NAMALWA (cell line): ENCODE measurements at regions not wholly inside any gene's neighbourhood (a gene's known extent, or its start where the extent isn't known, plus 50 kb on each side); places are given as distances from the start of the nearest gene placed in this dataset.
"Not testable (repeated sequence)": the region's sequence is repeated elsewhere in the genome, so short reads cannot be mapped to it uniquely, and the experiment has no call there.

Experiments
- DNase-seq: peaks from one replicate; pipeline ENCODE4 v3.0.0-alpha.2; 2015; ENCODE audit warnings: low spot score

- DNase-seq, result not testable (repeated sequence)
These were observed 380.0 kb downstream of the ANAPC1 start for GRCh38 chr2:111503844-111504570.

GRCh38 chr2:111504571-111504942 is 379.4 kb downstream of the ANAPC1 start:
- DNase-seq, result not testable (repeated sequence)

DNA sequence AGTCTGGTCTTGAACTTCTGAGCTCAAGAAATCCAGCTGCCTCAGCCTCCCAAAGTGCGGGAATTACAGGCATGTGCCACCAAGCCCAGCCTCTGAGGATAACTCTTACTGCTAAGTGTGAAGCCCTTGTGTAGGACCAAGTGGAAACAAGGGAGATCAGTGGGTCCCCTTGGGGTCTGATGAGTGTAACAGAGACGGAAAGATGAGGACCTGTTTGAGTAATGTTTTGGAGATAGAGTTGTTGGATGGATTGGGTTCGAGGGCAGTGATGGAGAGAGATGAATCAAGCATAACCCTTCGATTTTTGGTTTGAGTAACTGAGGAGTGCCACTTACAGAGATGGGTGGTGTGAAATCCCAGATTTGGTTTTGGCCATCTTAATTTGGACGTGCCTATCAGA is 378.7 kb downstream of the ANAPC1 start:
- DNase-seq, result not testable (repeated sequence)

DNA sequence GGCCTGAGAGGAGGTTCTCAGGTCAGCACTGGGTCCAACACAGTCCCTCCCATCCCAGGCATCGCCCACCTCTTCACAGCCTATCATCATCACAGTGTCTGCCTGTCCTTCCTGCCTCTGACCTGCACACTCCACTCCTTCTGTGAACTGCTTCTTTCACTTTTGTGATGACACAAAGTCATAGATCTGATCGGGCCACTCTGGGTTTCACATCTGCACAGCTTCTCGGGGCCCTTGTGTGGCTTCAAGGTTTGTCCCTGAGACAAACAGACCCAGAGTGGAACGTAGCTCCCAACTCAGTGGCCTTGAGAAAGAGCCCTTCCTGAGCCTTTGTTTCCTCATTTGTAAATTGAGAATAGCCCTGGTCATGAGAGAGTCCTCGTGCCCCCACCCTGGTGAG is 377.1 kb downstream of the ANAPC1 start:
- DNase-seq, result not testable (repeated sequence)

- DNase-seq, result not testable (repeated sequence)
These were observed 374.6 kb downstream of the ANAPC1 start for GRCh38 chr2:111509225-111509869.

GRCh38 chr2:111510384-111510783 is 373.6 kb downstream of the ANAPC1 start:
- not testable (repeated sequence) for DNase-seq

DNA sequence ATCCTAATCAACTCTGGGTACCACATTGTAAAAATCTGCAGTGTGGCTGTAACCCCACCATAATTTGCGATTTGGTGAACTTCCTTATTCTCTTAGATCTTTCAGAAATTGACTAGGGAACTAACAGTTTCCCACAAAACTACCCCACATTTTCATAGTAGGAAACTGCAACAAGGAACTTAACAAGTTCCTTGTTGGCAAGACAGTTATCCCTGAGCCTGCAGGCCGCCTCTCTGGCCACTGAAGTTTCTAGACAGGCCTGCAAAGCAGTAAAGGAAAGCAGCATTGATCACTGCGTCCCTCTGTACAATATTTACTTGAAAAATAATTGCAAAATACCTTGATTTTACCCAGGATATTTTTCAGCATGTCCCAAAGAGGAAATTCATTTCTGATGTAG is 372.9 kb downstream of the ANAPC1 start:
- not testable (repeated sequence) for DNase-seq

- DNase-seq, result not testable (repeated sequence)
These were observed 371.6 kb downstream of the ANAPC1 start for GRCh38 chr2:111512378-111512777.

GRCh38 chr2:111514138-111514537 is 369.9 kb downstream of the ANAPC1 start:
- not testable (repeated sequence) for DNase-seq

- not testable (repeated sequence) for DNase-seq
These were observed 366.8 kb downstream of the ANAPC1 start for GRCh38 chr2:111517050-111517720.

GRCh38 chr2:111517721-111518053 is 366.3 kb downstream of the ANAPC1 start:
- DNase-seq, result not testable (repeated sequence)

DNA sequence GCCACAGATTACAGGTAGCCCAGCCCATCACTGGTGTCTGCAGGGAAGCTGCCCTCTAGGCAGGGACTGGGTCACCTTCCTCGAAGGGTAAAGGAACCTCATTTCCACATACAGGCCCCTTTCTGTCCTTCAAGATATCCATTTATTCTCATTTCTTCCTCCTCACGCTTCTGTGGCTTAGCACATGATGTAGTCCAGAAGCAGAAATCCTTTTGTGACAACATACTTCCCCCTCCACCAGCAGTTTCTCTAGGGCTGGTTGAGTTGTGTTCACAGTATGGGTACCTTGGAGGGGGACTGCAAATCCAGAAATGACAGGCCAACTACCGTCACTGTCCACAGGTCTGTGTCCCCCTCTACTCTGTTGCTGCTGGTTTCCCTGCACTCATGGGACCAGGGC is 364.9 kb downstream of the ANAPC1 start:
- no peak for DNase-seq

DNA sequence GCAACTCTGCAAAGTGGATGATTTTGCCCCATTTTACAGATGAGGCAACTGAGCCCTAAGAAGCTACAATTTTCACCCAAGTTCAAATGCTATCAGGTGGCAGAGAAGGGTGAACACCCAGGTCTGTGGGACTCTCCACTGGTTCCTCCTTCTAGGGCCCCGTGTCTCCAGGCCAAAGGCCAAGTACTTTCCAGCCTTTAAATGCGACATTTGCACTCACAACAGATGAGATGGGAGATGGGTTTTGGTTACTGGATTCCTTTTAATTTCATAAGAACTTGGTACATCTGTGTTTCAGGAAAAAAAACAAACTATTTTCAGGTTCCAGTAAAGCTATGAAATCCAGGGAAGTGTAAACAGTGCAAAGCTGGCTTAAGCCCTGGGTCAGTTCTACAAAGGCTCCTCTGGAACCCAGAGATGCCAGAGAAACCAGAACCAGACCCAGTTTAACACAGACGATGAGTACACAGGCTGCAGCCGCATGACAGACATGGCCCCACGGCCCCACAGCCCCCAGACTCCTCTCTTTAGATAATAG is 361.7 kb downstream of the ANAPC1 start:
- DNase-seq, result no peak

GRCh38 chr2:111523009-111523408 is 361.0 kb downstream of the ANAPC1 start:
- no peak for DNase-seq

- DNase-seq, result not testable (repeated sequence)
These were observed 359.0 kb downstream of the ANAPC1 start for GRCh38 chr2:111525026-111525425.

GRCh38 chr2:111526041-111526639 is 357.9 kb downstream of the ANAPC1 start:
- not testable (repeated sequence) for DNase-seq

GRCh38 chr2:111527707-111528400 is 356.1 kb downstream of the ANAPC1 start:
- DNase-seq, result not testable (repeated sequence)

- DNase-seq, result not testable (repeated sequence)
These were observed 355.0 kb downstream of the ANAPC1 start for GRCh38 chr2:111529022-111529421.

DNA sequence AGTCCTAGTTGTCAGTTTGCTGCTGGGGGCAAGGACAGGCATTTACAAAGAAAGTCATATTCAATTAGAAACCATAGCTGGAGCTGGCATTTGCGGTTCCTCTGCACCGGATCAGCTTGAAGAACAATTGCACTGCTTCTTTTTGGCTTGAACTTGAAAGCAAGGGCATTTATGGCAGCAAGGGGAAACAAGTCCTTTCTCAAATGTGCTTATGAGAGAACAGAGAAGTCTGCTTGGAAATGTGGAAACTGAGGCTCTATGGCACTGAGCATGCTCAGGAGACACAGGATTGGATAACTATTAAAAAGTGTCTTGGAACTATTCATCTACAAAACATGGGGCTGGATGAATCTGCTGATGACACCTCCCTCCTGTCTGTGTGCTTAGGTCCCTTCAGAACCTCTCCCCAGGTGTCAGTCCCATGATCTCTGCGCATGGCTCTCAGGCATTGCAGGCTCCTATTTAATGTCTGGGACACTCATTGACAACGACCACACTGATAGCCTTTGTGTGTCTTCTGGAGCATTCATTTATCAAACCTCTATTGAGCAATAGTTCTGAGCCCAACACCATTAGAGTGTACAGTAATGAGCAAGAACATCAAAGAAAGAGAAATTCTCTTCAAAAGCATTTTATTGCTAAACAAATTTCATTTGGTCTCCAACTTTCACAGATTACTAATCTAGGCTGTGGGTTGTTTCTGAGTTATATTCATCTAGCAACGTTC is 353.6 kb downstream of the ANAPC1 start:
- not testable (repeated sequence) for DNase-seq

DNA sequence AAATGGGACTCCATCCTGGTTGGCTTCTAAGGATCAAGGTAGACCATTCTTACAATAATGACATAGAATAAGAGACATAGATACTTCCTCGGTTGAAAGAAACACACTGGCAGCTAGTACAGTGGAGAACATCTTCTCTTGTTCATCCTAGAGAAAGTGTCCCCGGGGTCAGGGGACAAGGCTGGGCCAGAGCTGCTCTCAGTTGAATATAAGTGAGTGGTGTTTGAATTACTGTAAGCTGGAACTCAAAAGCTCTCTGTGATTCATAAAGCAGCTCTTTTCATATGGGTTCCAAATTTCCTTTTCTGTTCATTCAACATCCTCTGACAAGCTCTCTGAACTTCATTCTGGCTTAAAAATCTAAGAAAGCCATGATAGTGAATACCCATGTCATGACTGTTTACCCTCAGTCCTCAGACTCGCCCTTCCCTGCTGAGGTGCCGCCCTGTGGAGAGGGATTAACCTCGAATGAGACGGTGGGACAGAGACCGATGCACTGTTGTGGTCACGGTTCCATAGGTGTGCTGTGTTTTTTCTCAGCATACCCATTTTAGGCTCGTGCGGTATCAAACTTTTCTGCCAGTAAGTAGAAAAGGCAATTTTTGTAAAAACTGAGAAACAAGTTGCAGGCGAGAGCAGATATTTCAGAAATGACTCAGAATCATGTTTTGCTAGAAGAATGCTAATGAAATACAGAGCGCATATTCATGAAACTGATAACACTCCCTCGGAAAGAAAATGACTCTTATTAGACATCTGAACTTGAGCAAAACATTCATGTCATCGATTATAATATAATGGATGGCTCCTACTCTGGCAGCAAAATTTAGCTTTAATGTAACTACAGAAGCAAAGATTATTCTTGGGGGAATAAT is 351.1 kb downstream of the ANAPC1 start:
- not testable (repeated sequence) for DNase-seq
